COLO829 (cell line): ENCODE measurements at regions not wholly inside any gene's neighbourhood (a gene's known extent, or its start where the extent isn't known, plus 50 kb on each side); places are given as distances from the start of the nearest gene placed in this dataset.
A peak's percentile ranks its signal among the peaks of the same experiment; 100 is the strongest.

ENCODE experiments used
- DNase-seq: peaks from one replicate; pipeline ENCODE4 v3.0.0; 2012; ENCODE audit warnings: low spot score

DNA sequence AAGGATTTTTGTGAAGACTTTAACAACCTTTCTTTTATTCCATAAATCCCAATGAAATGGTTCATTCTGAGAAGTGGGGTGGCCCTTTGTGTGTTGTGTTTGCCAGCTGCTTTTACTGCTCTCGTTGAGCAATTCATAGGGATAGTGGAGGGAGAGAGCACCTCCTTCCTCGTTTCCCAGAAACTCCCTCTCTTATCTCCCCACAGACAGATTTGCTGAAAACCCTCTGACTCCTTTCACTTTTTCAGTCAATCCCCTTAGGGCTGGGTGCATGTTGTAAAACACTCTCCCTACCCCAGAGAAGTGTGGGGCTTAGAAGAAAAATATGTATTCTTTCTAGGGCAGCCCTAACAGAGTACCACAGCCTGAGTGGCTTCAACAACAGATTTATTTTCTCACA is 557.2 kb upstream of the RGMA start:
- no peak for DNase-seq

DNA sequence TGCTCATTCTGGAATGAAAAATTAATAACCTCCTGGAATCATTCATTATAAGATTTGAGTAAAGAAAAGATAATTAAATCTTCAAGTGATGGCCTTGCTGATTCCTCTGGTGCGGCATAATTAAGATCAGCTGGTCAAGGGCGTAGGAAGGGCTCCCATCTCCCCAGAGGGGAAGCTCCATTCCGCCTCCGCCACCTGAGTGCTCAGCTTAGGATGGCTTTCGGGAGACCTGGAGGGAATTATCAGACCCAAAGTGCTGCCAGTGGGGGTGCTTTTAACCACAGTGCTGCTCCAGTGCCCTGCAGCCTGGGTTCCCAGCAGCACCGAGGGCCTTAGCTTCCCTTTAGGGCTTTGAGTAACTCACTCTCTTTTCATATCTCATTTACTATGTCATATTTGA is 556.6 kb upstream of the RGMA start:
- DNase-seq = no peak

- no peak for DNase-seq
These were observed 555.6 kb upstream of the RGMA start for GRCh38 chr15:93644595-93644994.

- no peak for DNase-seq
These were observed 551.5 kb upstream of the RGMA start for GRCh38 chr15:93640411-93640962.

- DNase-seq = no peak
These were observed 543.1 kb upstream of the RGMA start for GRCh38 chr15:93631958-93632618.

GRCh38 chr15:93619597-93619996 is 530.6 kb upstream of the RGMA start:
- DNase-seq = no peak

DNA sequence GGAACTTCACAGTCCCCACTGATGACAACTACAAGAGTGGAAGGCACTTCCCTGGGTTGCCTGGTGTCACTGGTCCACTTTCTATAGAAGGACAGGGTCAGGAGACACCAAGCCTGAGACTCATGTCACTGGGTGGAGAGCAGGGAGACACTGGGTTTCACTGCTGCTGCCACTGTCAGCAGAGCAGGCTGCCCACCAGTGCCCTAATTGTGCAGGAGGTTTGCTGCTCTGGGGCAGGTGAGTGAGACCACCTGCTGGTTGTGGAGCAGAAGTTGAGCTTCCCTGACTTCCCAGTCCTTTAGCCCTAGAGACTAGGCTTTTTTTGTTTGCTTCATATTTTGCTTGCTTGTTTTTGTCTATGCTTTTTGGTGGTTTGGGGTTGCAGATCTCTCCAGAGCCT is 528.4 kb upstream of the RGMA start:
- DNase-seq = no peak

- DNase-seq = no peak
These were observed 525.5 kb upstream of the RGMA start for GRCh38 chr15:93614386-93615104.

GRCh38 chr15:93613386-93613785 is 524.4 kb upstream of the RGMA start:
- no peak for DNase-seq

GRCh38 chr15:93612953-93613352 is 523.9 kb upstream of the RGMA start:
- DNase-seq = no peak

GRCh38 chr15:93610944-93611343 is 521.9 kb upstream of the RGMA start:
- no peak for DNase-seq

GRCh38 chr15:93608643-93609148 is 519.7 kb upstream of the RGMA start:
- DNase-seq = no peak

- DNase-seq = no peak
These were observed 514.5 kb upstream of the RGMA start for GRCh38 chr15:93603550-93603949.

DNA sequence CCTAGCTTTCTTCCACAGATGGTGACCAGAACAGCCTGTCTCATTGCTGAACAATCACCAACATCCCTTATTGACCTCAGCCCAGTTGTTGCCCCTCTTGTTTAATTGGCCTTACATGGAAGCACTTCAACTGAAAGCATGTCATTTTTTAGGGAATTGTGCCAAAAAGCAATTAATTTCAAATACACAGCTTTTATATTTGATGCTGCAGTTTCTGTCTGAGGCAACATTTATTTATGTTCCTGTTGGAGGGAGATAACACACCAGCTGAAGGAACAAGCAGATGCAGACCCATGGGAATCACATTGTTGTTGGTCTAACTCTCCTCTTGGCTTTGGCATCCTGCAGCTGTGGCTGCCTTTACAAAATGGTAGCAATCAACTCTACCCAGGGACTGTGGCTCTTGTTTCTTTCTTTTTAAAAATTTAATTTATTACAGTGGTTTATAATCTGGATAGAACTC is 498.1 kb upstream of the RGMA start:
- DNase-seq = no peak

DNA sequence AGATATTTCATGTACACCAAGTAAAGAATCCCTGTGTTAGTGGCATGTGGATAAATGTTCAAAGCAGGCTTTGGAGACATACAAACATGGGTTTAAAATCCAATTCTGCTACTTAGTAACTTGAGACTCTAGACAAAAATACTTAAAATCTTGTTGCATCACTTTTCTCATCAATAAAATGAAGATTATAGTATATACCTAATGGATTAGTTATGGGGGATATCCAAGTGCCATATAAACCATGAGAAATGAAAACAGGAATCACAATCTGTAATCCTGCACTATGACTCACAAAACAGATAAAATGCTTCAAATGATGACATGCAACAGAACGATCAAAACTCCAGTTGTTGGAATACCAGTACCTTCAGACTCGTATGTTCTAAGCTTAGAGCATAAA is 496.0 kb upstream of the RGMA start:
- no peak for DNase-seq

- no peak for DNase-seq
These were observed 495.0 kb upstream of the RGMA start for GRCh38 chr15:93583968-93584367.

- DNase-seq = no peak
These were observed 494.5 kb upstream of the RGMA start for GRCh38 chr15:93583552-93583951.

GRCh38 chr15:93570527-93570926 is 481.5 kb upstream of the RGMA start:
- DNase-seq = no peak

DNA sequence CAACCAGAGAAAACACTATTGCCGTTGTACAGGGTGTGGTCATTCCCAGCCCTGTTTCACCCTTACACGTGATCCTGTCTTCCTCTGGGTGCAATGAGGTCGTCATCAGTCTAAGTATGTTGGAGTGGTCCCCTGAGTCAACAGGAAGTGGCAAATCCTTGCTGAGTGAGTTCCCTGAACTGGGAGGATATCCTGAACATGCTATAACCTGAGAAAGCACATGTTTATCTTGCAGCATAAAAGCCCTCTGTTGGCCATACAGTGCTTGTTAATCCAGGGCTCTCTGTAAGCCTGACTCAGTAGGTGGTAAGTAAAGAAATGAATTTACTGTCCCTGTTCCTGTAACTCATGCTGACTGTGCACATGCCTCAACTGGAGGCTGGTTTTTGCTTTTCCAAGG is 477.8 kb upstream of the RGMA start:
- peak; percentile 9 for DNase-seq

GRCh38 chr15:93565201-93565600 is 476.2 kb upstream of the RGMA start:
- no peak for DNase-seq

- DNase-seq = no peak
These were observed 474.2 kb upstream of the RGMA start for GRCh38 chr15:93563218-93563617.

DNA sequence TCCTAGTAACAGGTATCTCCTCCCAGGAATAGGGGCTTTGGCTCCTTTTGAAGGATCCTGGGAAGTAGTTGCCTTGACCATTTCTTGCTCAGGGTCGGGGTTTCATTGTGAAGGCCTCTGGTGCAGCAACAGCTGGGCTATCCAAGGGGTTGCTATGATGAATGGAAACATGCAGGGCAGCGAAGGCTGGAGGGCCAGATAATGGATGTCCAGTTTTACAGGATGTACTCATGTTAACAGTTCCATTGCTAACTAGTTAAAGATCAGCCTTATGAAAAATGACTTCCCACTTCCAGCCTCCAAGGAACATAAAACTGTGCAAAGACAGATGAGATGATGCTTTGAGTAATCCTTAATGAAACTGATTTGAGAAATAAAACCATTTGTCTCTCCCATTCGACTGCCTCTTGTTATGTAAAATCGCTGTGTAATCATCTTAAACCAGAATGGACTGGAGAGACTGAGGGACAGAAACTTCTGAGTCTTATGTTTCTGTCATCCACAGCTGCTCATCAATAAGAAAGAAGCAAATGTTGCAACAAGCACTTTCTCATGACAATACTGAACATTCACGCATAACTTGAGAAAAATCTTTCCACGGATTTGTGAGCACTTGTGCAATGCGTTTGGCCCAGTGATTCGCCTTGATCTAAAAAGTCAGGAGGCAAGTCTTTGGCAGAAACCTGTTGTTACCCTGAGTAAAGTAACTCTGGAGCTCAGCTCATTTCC is 473.5 kb upstream of the RGMA start:
- DNase-seq = no peak

DNA sequence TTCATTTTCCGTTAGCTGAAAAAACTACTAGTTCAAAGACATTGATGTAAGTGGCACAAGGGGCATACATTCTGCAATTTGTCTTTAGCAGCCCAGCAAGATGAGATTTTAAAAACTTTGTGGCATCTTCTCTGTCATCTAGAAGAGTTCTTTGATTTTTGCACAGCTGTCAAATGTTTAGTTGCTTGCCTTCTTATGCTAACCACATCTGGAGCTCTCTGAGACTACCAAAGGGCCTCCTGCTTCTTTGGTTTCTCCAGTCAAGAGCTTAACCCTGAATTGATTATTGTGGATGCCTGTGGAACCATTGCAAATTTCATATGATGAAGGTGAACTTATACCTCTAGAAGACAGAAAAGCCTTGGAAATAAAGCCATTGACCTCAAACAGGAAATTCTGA is 468.7 kb upstream of the RGMA start:
- DNase-seq = no peak
